Kidney (tissue), 13 donors: ENCODE measurements at regions not wholly inside any gene's neighbourhood (a gene's known extent, or its start where the extent isn't known, plus 50 kb on each side); places are given as distances from the start of the nearest gene placed in this dataset.
A peak's percentile ranks its signal among the peaks of the same experiment; 100 is the strongest.

ENCODE experiments used
- DNase-seq, 5 donors: peaks; one replicate each; pipeline ENCODE4 v3.0.0-alpha.2; 2013 to 2020
- FAIRE-seq: peaks from 2 replicates; lab custom pipeline; 2012; peaks lifted over from hg19 to GRCh38; lab: Jason Lieb, UNC
- H3K27ac ChIP-seq, 2 donors: one replicate each; pipeline ENCODE4 v1.7.0; 2013; ENCODE audit warnings: low read depth in 2 of 2, low read length in 2 of 2, inconsistent platforms in 1 of 2
- H3K27me3 ChIP-seq: one replicate; pipeline ENCODE4 v1.7.1; 2013; ENCODE audit warnings: low read length, inconsistent platforms; ENCODE audit not compliant: control insufficient read depth, insufficient read depth
- H3K36me3 ChIP-seq, 3 donors: one replicate each; pipeline versions ENCODE4 v1.7.0 to v1.7.1; 2013; ENCODE audit warnings: low read length in 3 of 3, control low read depth in 1 of 3, inconsistent platforms in 1 of 3; ENCODE audit not compliant: insufficient read depth in 3 of 3, control insufficient read depth in 2 of 3
- H3K4me1 ChIP-seq, 3 donors: one replicate each; pipeline versions ENCODE4 v1.7.0 to v1.7.1; 2013; ENCODE audit warnings: low read length in 3 of 3, inconsistent platforms in 1 of 3, low read depth in 1 of 3; ENCODE audit not compliant: control insufficient read depth in 2 of 3, insufficient read depth in 2 of 3
- H3K4me3 ChIP-seq, 3 donors: one replicate each; pipeline versions ENCODE4 v1.7.0 to v1.8.1; 2013; ENCODE audit warnings: low read length in 3 of 3, control low read depth in 1 of 3, inconsistent platforms in 1 of 3
- H3K9ac ChIP-seq, 3 donors: one replicate each; pipeline versions ENCODE4 v1.7.0 to v1.7.1; 2013; ENCODE audit warnings: low read length in 3 of 3, control low read depth in 1 of 3, inconsistent platforms in 1 of 3
- H3K9me3 ChIP-seq, 3 donors: one replicate each; pipeline versions ENCODE4 v1.7.0 to v1.7.1; 2013; ENCODE audit warnings: low read length in 3 of 3, control low read depth in 1 of 3, inconsistent platforms in 1 of 3; ENCODE audit not compliant: control insufficient read depth in 2 of 3, insufficient read depth in 1 of 3
- CTCF ChIP-seq: IDR thresholded peaks from 3 replicates; pipeline ENCODE4 v1.5.1; 2012; ENCODE audit warnings: mild to moderate bottlenecking, moderate library complexity, borderline replicate concordance; ENCODE audit not compliant: insufficient read depth; ENCODE audit errors: extremely low read depth
- intact Hi-C: fragments of 100-400 bp; cut with DNase I; formaldehyde crosslinking; loops from one replicate; pipeline ENCODE4 v1.11.1; 2022
- donor health status: control.
- donor health status: control.
- donor health status: control.
- donor health status: control.
- donor health status: control.
- donor health status: DM: yes; HTN: yes; CAD: no.
- donor health status: Normal renal cell carcinoma (clear cell type).

- no peak for TF ChIP-seq CTCF
- Histone ChIP-seq H3K9ac (no peak overlapping the region), H3K27ac (no peak overlapping the region), H3K4me1 (no peaks in the 10 kb centered on the region), H3K36me3 (no peaks in the 10 kb centered on the region), H3K27me3 (no peaks in the 10 kb centered on the region), H3K4me3 (no peak overlapping the region), H3K9me3 (no peaks in the 10 kb centered on the region)
- intact Hi-C loops = no loop called here
- FAIRE-seq (no peak), DNase-seq (no peak)
Observed at GRCh38 chr14:21989090-21989489, 315.5 kb upstream of the OR4E1 start.

DNA sequence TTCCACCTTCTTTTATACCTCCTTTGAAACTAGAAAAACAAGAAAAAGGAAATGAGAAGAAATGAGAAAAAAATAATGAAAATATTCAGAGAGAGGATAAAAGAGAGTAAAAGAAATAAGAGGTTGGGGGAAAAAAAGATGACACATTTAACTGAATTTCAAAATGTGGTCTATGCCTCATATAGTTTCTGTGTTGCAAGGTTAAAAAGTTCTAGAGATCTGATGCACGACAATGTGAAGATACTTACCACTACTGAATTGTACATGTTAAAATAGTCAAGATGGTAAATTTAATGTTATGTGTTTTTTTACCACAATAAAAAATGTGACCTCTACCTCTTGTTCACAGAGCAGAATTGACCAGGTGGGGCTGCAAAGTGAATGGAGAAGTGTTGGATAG is 314.8 kb upstream of the OR4E1 start:
- FAIRE-seq (no peak), DNase-seq (no peak)
- Histone ChIP-seq H3K27ac (no peak overlapping the region), H3K4me1 (no peaks in the 10 kb centered on the region), H3K4me3 (no peak overlapping the region), H3K9ac (no peak overlapping the region), H3K9me3 (no peaks in the 10 kb centered on the region), H3K27me3 (no peaks in the 10 kb centered on the region), H3K36me3 (no peaks in the 10 kb centered on the region)
- no peak for TF ChIP-seq CTCF
- intact Hi-C loops = no loop called here

DNA sequence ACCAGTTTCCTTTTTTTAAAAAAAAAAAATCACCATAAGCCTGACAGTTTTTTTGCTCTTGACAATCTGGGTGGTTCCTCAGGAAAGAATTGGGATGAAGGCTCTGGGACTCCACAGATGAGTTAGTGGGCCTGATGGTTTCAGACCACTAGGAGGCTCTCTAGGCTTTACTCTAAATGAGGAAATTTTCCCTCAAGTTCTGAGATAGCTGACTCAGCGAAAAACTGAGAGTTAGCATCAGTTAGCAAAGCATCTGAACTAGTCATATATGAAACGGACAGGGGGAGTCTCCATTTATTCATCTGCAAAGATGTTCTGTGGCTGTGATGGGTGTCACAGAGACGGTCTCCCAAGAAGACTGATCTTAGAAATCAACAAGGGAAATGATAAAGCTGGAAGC is 314.3 kb upstream of the OR4E1 start:
- Histone ChIP-seq H3K4me3 (no peak overlapping the region), H3K9ac (no peak overlapping the region), H3K36me3 (no peaks in the 10 kb centered on the region), H3K4me1 (no peaks in the 10 kb centered on the region), H3K27me3 (no peaks in the 10 kb centered on the region), H3K9me3 (no peaks in the 10 kb centered on the region), H3K27ac (no peak overlapping the region)
- DNase-seq (peak in 2 of 5 donors; percentile 35 to 37), FAIRE-seq (no peak)
- TF ChIP-seq CTCF = peak; percentile 25
- intact Hi-C loops = no loop called here

DNA sequence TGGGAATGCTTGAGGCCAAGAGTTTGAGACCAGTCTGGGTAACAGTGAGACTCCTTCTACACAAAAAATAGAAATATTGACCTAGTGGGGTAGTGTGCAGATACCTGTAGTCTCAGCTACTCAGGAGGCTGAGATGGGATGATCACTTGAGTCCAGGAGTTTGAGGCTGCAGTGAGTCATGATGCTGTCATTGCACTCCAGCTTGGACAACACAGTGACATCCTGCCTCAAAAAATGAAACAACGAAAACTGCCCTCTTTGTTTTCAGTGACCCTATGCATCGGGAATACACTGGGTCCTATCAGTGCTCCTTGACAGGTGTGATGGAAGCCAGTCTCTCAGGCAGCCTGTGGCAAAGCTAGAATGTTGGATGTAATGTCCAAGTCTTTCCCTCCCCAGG is 311.5 kb upstream of the OR4E1 start:
- no peaks in the 10 kb centered on the region for H3K27me3 ChIP-seq
- TF ChIP-seq CTCF = no peak
- H3K9me3 ChIP-seq = no peaks in the 10 kb centered on the region
- H3K9ac ChIP-seq = no peak overlapping the region
- H3K27ac ChIP-seq = no peak overlapping the region
- H3K4me1 ChIP-seq = no peaks in the 10 kb centered on the region
- FAIRE-seq (no peak), DNase-seq (no peak)
- intact Hi-C loops = no loop called here
- no peaks in the 10 kb centered on the region for H3K36me3 ChIP-seq
- H3K4me3 ChIP-seq = no peak overlapping the region
